H1 (cell line): ENCODE measurements at regions not wholly inside any gene's neighbourhood (a gene's known extent, or its start where the extent isn't known, plus 50 kb on each side); places are given as distances from the start of the nearest gene placed in this dataset.

Experiments
- CTCF ChIA-PET: fragments of 300-600 bp; sonication (Branson Sonifier 250); formaldehyde crosslinking; loops from one replicate; lab custom pipeline; 2021; ENCODE audit not compliant: partially characterized antibody; lab: Charles Lee
- POLR2A ChIA-PET: fragments of 300-600 bp; sonication (Branson Sonifier 250); formaldehyde crosslinking; loops from one replicate; lab custom pipeline; 2021; ENCODE audit warnings: inconsistent platforms; ENCODE audit not compliant: partially characterized antibody; lab: Charles Lee
- DNase-seq, 2 experiments: peaks; one replicate each; pipeline versions ENCODE4 v3.0.0 to v3.0.0-alpha.2; 2010 to 2022; ENCODE audit warnings: low spot score in 2 of 2, low read depth in 1 of 2, mixed read lengths in 1 of 2
- FAIRE-seq: peaks from 2 replicates; lab custom pipeline; 2011; peaks lifted over from hg19 to GRCh38; lab: Jason Lieb, UNC
- H2AFZ ChIP-seq: 2 replicates; pipeline ENCODE4 v1.8.1; 2012; ENCODE audit warnings: low read length, inconsistent platforms
- H2AK5ac ChIP-seq: 2 replicates; pipeline ENCODE4 v1.6.1; 2013; ENCODE audit warnings: low read depth, low read length
- H2BK120ac ChIP-seq: replicated peaks from 2 replicates; pipeline ENCODE3; 2013; ENCODE audit warnings: low read depth, low read length, inconsistent platforms
- H2BK12ac ChIP-seq: 2 replicates; pipeline ENCODE4 v1.6.1; 2013; ENCODE audit warnings: low read depth, low read length
- H2BK15ac ChIP-seq: 2 replicates; pipeline ENCODE4 v1.6.1; 2013; ENCODE audit warnings: low read length
- H2BK20ac ChIP-seq: 2 replicates; pipeline ENCODE4 v1.6.1; 2013; ENCODE audit warnings: low read length
- H2BK5ac ChIP-seq: 2 replicates; pipeline ENCODE4 v1.6.1; 2013; ENCODE audit warnings: low read depth, low read length
- H3K14ac ChIP-seq: 2 replicates; pipeline ENCODE4 v1.6.1; 2013; ENCODE audit warnings: inconsistent platforms; ENCODE audit not compliant: insufficient read length
- H3K18ac ChIP-seq: 2 replicates; pipeline ENCODE4 v1.6.1; 2013; ENCODE audit warnings: low read length; ENCODE audit errors: extremely low read depth
- H3K23ac ChIP-seq: 2 replicates; pipeline ENCODE4 v1.6.1; 2013; ENCODE audit warnings: inconsistent platforms; ENCODE audit not compliant: insufficient read length
- H3K23me2 ChIP-seq: 2 replicates; pipeline ENCODE4 v1.6.1; 2013; ENCODE audit warnings: low read depth, low read length
- H3K27ac ChIP-seq: 2 replicates; pipeline ENCODE4 v1.6.1; 2011; ENCODE audit warnings: low read depth, low read length, inconsistent platforms
- H3K27me3 ChIP-seq, 4 experiments: replicated peaks in 1 of 4; 1 replicate in 1 of 4; 2 replicates in 3 of 4; pipeline versions ENCODE4 v1.6.1 to v1.8.1; 2011 to 2013; ENCODE audit warnings: low read length in 3 of 4, mild to moderate bottlenecking in 3 of 4, inconsistent platforms in 2 of 4, mixed read lengths in 2 of 4, moderate library complexity in 1 of 4; ENCODE audit not compliant: control insufficient read depth in 3 of 4, insufficient read depth in 3 of 4; ENCODE audit errors: extremely low read depth in 1 of 4
- H3K36me3 ChIP-seq, 4 experiments: 2 replicates each; pipeline versions ENCODE4 v1.6.1 to v1.8.1; 2011 to 2013; ENCODE audit warnings: mild to moderate bottlenecking in 4 of 4, low read length in 3 of 4, moderate library complexity in 2 of 4, control low read depth in 1 of 4, inconsistent platforms in 1 of 4; ENCODE audit not compliant: insufficient read depth in 4 of 4, control insufficient read depth in 2 of 4
- H3K4ac ChIP-seq: replicated peaks from 2 replicates; pipeline ENCODE3; 2013; ENCODE audit warnings: low read length, low read depth, mixed read lengths, inconsistent platforms; ENCODE audit not compliant: insufficient read length
- H3K4me1 ChIP-seq, 4 experiments: replicated peaks in 1 of 4; 1 replicate in 1 of 4; 2 replicates in 3 of 4; pipeline versions ENCODE4 v1.6.1 to v1.8.1; 2011 to 2013; ENCODE audit warnings: low read length in 3 of 4, inconsistent platforms in 2 of 4, mixed read lengths in 1 of 4; ENCODE audit not compliant: insufficient read depth in 4 of 4, control insufficient read depth in 3 of 4
- H3K4me2 ChIP-seq, 2 experiments: 2 replicates each; pipeline versions ENCODE4 v1.6.1 to v1.8.1; 2011 to 2013; ENCODE audit warnings: low read depth in 2 of 2, low read length in 2 of 2, control low read depth in 1 of 2, inconsistent platforms in 1 of 2, mild to moderate bottlenecking in 1 of 2; ENCODE audit not compliant: insufficient read depth in 1 of 2
- H3K4me3 ChIP-seq, 4 experiments: fragments of 200-600, 300-600 bp in 1 of 4; sonication (generic), shearing (Covaris generic), sonication (Bioruptor Twin) in 1 of 4; 2 replicates each; pipeline versions ENCODE4 v1.5.1 to v1.8.1; 2011 to 2016; ENCODE audit warnings: low read length in 4 of 4, low read depth in 3 of 4, control low read depth in 2 of 4, inconsistent platforms in 2 of 4, mild to moderate bottlenecking in 2 of 4, mixed read lengths in 1 of 4, moderate library complexity in 1 of 4; ENCODE audit not compliant: insufficient read depth in 2 of 4; ENCODE audit errors: extremely low read depth in 1 of 4
- H3K56ac ChIP-seq: replicated peaks from 2 replicates; pipeline ENCODE3; 2013; ENCODE audit warnings: low read depth, mild to moderate bottlenecking, mixed read lengths, low read length, inconsistent platforms; ENCODE audit not compliant: insufficient read length
- H3K79me1 ChIP-seq: 2 replicates; pipeline ENCODE4 v1.6.1; 2013; ENCODE audit warnings: low read depth, low read length, control low read depth
- H3K79me2 ChIP-seq, 2 experiments: 2 replicates each; pipeline versions ENCODE4 v1.6.1 to v1.8.1; 2012 to 2013; ENCODE audit warnings: low read length in 2 of 2, mild to moderate bottlenecking in 2 of 2, inconsistent platforms in 1 of 2; ENCODE audit not compliant: insufficient read depth in 2 of 2, control insufficient read depth in 1 of 2
- H3K9ac ChIP-seq, 4 experiments: replicated peaks in 1 of 4; 1 replicate in 1 of 4; 2 replicates in 3 of 4; pipeline versions ENCODE4 v1.6.1 to v1.8.1; 2011 to 2013; ENCODE audit warnings: low read depth in 3 of 4, low read length in 3 of 4, control low read depth in 2 of 4, mild to moderate bottlenecking in 2 of 4, moderate library complexity in 2 of 4, inconsistent platforms in 1 of 4; ENCODE audit errors: extremely low read depth in 1 of 4
- H3K9me3 ChIP-seq, 2 experiments: 2 replicates each; pipeline versions ENCODE4 v1.6.1 to v1.8.1; 2012 to 2013; ENCODE audit warnings: mild to moderate bottlenecking in 2 of 2, moderate library complexity in 2 of 2, control low read depth in 1 of 2, inconsistent platforms in 1 of 2, low read depth in 1 of 2, low read length in 1 of 2, mixed read lengths in 1 of 2; ENCODE audit not compliant: insufficient read depth in 2 of 2
- H4K20me1 ChIP-seq, 2 experiments: replicated peaks in 1 of 2; 2 replicates each; pipeline versions ENCODE3 to v1.8.1; 2011 to 2013; ENCODE audit warnings: inconsistent platforms in 2 of 2, low read length in 2 of 2, mild to moderate bottlenecking in 1 of 2; ENCODE audit not compliant: insufficient read depth in 2 of 2, control insufficient read depth in 1 of 2
- H4K5ac ChIP-seq: 2 replicates; pipeline ENCODE4 v1.6.1; 2013; ENCODE audit warnings: low read length, low read depth, mixed read lengths, inconsistent platforms; ENCODE audit not compliant: insufficient read length
- H4K8ac ChIP-seq: 2 replicates; pipeline ENCODE4 v1.8.0; 2013; ENCODE audit warnings: mild to moderate bottlenecking, moderate library complexity, low read length, inconsistent platforms; ENCODE audit not compliant: insufficient read depth; ENCODE audit errors: extremely low read depth
- H4K91ac ChIP-seq: replicated peaks from 2 replicates; pipeline ENCODE3; 2013; ENCODE audit warnings: low read length, mixed read lengths, inconsistent platforms; ENCODE audit not compliant: insufficient read length
- WGBS, 2 experiments: shearing (Covaris generic) in 1 of 2; methylation state at CpG; one replicate each; pipeline versions ENCODE4 v1.1.6 to v1.1.7; 2013 to 2015; ENCODE audit warnings: low lambda C conversion rate in 2 of 2, mixed read lengths in 2 of 2, inconsistent platforms in 1 of 2, low coverage in 1 of 2, missing lambda C conversion rate in 1 of 2; ENCODE audit not compliant: insufficient replicate concordance in 2 of 2, insufficient coverage in 1 of 2, insufficient read length in 1 of 2; ENCODE audit errors: extremely low coverage in 1 of 2, missing lambda C conversion rate in 1 of 2; 5-methylcytosine and 5-hydroxymethylcytosine counted together
- TF ChIP-seq, protein P1 (sequence below): IDR thresholded peaks from 2 replicates; pipeline ENCODE4 v1.6.1; 2012; ENCODE audit warnings: low read length, inconsistent platforms

DNA sequence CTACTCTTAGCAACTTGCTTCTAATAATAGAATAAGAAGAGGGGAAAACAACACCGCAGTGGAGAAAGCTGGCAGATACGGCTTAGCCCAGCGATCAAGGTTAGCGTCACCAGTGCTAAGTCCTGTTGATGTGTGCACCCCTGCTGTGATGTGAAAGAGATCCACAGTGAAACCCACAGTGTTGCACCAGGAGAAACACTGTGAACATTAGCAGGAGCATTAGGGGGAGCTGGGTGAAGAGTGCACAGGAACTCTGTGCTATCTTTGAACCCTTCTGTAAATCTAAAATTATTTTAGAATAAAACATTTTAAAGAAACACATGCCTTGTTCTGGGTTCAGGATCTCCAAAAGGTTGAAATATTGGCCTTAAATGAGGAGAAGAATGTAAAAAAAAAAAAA, 154.1 kb upstream of the UNC5B start:
- Histone ChIP-seq H2BK12ac (no peak overlapping the region), H3K36me3 (no peaks in the 10 kb centered on the region), H3K56ac (no peak overlapping the region), H2BK5ac (no peak overlapping the region), H3K23me2 (no peaks in the 10 kb centered on the region), H3K4me3 (no peak overlapping the region), H3K4me1 (peaks cover 0 to 4% (median 0%) of the 10 kb centered on the region in 4 experiments; a peak in 2 of 7 replicates), H3K79me2 (no peaks in the 10 kb centered on the region), H3K9ac (no peak overlapping the region), H3K79me1 (no peaks in the 10 kb centered on the region)
- TF ChIP-seq, protein P1, sequence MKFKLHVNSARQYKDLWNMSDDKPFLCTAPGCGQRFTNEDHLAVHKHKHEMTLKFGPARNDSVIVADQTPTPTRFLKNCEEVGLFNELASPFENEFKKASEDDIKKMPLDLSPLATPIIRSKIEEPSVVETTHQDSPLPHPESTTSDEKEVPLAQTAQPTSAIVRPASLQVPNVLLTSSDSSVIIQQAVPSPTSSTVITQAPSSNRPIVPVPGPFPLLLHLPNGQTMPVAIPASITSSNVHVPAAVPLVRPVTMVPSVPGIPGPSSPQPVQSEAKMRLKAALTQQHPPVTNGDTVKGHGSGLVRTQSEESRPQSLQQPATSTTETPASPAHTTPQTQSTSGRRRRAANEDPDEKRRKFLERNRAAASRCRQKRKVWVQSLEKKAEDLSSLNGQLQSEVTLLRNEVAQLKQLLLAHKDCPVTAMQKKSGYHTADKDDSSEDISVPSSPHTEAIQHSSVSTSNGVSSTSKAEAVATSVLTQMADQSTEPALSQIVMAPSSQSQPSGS: no peak
- TF ChIP-seq, all 59 proteins: peak for 0
- no peak overlapping the region for H4K8ac ChIP-seq
- no peak overlapping the region for H2BK120ac ChIP-seq
- no peak overlapping the region for H2AFZ ChIP-seq
- no peak overlapping the region for H3K27ac ChIP-seq
- H4K5ac ChIP-seq: no peak overlapping the region
- no peak overlapping the region for H4K91ac ChIP-seq
- DNase-seq (no peak), FAIRE-seq (no peak)
- H3K23ac ChIP-seq: no peak overlapping the region
- no peak overlapping the region for H3K4me2 ChIP-seq
- ChIA-PET POLR2A (no interaction called here), CTCF (interaction anchor here (1.0 to 1.1 kb wide), 4 partner anchors 14 to 212 kb away, joined by 3 to 8 read pairs (median 4); no protein-coding TSS in a partner anchor)
- H2BK15ac ChIP-seq: no peak overlapping the region
- no peak overlapping the region for H2AK5ac ChIP-seq
- no peak overlapping the region for H2BK20ac ChIP-seq
- WGBS, 2 experiments: 95% methylated on average over 4 of the region's 4 CpGs; no CpG with 5 or more reads in 1 of the 2 experiments
- H3K27me3 ChIP-seq: no peaks in the 10 kb centered on the region
- H3K14ac ChIP-seq: no peak overlapping the region
- no peak overlapping the region for H3K18ac ChIP-seq
- H3K4ac ChIP-seq: no peak overlapping the region
- no peaks in the 10 kb centered on the region for H4K20me1 ChIP-seq
- no peaks in the 10 kb centered on the region for H3K9me3 ChIP-seq
